NT2/D1 (cell line): ENCODE measurements at regions not wholly inside any gene's neighbourhood (a gene's known extent, or its start where the extent isn't known, plus 50 kb on each side); places are given as distances from the start of the nearest gene placed in this dataset.

ENCODE experiments used
- DNase-seq: peaks from one replicate; pipeline ENCODE4 v3.0.0-alpha.2; 2011; ENCODE audit warnings: low read depth, low spot score
- H3K27me3 ChIP-seq: 2 replicates; pipeline ENCODE4 v1.6.0; 2011; ENCODE audit warnings: mild to moderate bottlenecking; ENCODE audit not compliant: insufficient read length, insufficient read depth
- H3K36me3 ChIP-seq: 2 replicates; pipeline ENCODE4 v1.6.1; 2011; ENCODE audit warnings: mild to moderate bottlenecking, low read length, mixed read lengths; ENCODE audit not compliant: insufficient read depth, insufficient read length
- H3K4me1 ChIP-seq: 2 replicates; pipeline ENCODE4 v1.5.1; 2011; ENCODE audit not compliant: insufficient read depth, insufficient read length
- H3K4me3 ChIP-seq: 2 replicates; pipeline ENCODE4 v1.5.1; 2011; ENCODE audit warnings: low read depth; ENCODE audit not compliant: insufficient read length
- H3K9ac ChIP-seq: 2 replicates; pipeline ENCODE4 v1.6.0; 2011; ENCODE audit warnings: low read depth; ENCODE audit not compliant: insufficient read length
- H3K9me3 ChIP-seq: 2 replicates; pipeline ENCODE4 v1.5.1; 2011; ENCODE audit warnings: mild to moderate bottlenecking, low read length; ENCODE audit not compliant: insufficient read depth
- SUZ12 ChIP-seq: IDR thresholded peaks from 2 replicates; pipeline ENCODE4 v1.6.1; 2011; ENCODE audit not compliant: insufficient read length, insufficient read depth; ENCODE audit errors: extremely low read depth
- YY1 ChIP-seq: IDR thresholded peaks from 2 replicates; pipeline ENCODE4 v1.6.1; 2011; ENCODE audit not compliant: insufficient read length, insufficient read depth
- ZNF274 ChIP-seq: IDR thresholded peaks from 2 replicates; pipeline ENCODE4 v1.6.1; 2011; ENCODE audit warnings: mild to moderate bottlenecking, low read depth, low read length

- Histone ChIP-seq H3K4me1 (no peaks in the 10 kb centered on the region), H3K36me3 (no peaks in the 10 kb centered on the region), H3K27me3 (no peaks in the 10 kb centered on the region), H3K4me3 (no peak overlapping the region), H3K9ac (no peak overlapping the region), H3K9me3 (no peaks in the 10 kb centered on the region; the same call in 1 of the 2 replicates)
- DNase-seq: no peak
- TF ChIP-seq ZNF274 (no peak), SUZ12 (no peak), YY1 (no peak)
These were observed 877.6 kb downstream of the SLC4A3 start for GRCh38 chr2:220504938-220505503.

DNA sequence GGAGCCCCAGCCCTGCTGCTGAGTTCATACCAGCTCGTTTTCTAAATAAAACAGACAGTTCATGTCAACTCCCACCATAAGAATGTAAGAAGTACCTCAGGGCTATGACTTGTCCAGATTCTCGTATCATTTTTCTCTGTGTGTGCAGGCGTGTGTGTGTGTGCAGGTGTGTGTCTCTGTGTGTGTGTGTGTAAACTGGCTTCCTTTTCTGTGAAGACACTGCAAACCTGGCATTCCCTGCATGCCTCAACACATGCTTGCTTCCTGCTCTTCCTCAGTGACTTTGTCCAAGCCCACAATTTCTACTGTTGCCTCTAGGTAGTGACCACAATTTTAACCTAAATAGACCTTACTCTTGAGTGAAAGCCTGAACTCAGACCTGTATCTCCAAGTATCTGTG, 879.0 kb downstream of the SLC4A3 start:
- Histone ChIP-seq H3K27me3 (no peaks in the 10 kb centered on the region), H3K9me3 (no peaks in the 10 kb centered on the region; the same call in 1 of the 2 replicates), H3K4me3 (no peak overlapping the region), H3K4me1 (no peaks in the 10 kb centered on the region), H3K9ac (no peak overlapping the region), H3K36me3 (no peaks in the 10 kb centered on the region)
- DNase-seq: no peak
- no peak for TF ChIP-seq ZNF274
- no peak for TF ChIP-seq SUZ12
- TF ChIP-seq YY1: no peak

GRCh38 chr2:220509096-220509757, 881.8 kb downstream of the SLC4A3 start:
- no peak for TF ChIP-seq SUZ12
- no peak for TF ChIP-seq YY1
- TF ChIP-seq ZNF274: no peak
- Histone ChIP-seq H3K27me3 (no peaks in the 10 kb centered on the region), H3K9me3 (no peaks in the 10 kb centered on the region; the same call in 1 of the 2 replicates), H3K36me3 (no peaks in the 10 kb centered on the region), H3K4me3 (no peak overlapping the region), H3K9ac (no peak overlapping the region), H3K4me1 (no peaks in the 10 kb centered on the region)
- no peak for DNase-seq

DNA sequence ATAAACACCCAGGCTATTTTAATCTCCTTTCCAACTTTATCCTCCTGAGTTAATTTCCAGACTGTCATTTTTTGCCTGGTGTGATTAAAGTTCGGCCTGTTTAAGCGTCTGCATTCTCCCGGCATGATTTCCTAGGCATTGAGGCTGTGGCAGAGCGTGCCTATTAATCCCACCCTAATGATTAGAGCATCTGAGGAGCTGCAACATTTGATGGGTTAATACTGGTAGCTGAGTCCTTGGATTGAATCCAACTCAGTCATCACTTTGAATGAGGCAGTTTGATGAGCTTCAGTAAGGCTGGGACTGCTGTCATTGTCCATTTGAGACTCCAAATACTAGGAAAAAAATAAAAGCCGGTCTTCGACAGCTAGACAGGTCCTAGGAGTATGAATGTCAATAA, 882.5 kb downstream of the SLC4A3 start:
- no peak for DNase-seq
- Histone ChIP-seq H3K27me3 (no peaks in the 10 kb centered on the region), H3K36me3 (no peaks in the 10 kb centered on the region), H3K9ac (no peak overlapping the region), H3K4me1 (no peaks in the 10 kb centered on the region), H3K9me3 (no peaks in the 10 kb centered on the region; the same call in 1 of the 2 replicates), H3K4me3 (no peak overlapping the region)
- no peak for TF ChIP-seq ZNF274
- no peak for TF ChIP-seq SUZ12
- TF ChIP-seq YY1: no peak

DNA sequence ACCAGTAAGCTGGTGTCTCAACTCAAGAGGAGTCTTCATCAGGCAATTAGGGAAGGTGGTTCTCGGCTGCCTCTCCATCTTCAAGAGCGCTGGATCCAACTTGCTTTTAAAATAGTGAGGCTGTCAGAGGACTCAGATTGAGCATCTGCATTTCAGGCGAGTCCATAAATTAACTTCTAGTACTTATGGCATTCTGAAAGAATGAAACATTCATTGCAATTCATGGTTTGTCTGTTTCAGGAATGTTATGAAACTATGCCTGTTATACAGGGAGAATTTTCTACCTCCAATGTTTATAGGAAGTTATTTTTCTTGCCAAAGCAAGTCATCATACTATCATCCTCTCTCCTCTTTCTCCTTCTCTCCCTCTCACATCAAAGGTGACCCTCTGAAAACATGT, 883.2 kb downstream of the SLC4A3 start:
- Histone ChIP-seq H3K36me3 (no peaks in the 10 kb centered on the region), H3K9me3 (no peaks in the 10 kb centered on the region; the same call in 1 of the 2 replicates), H3K4me3 (no peak overlapping the region), H3K4me1 (no peaks in the 10 kb centered on the region), H3K27me3 (no peaks in the 10 kb centered on the region), H3K9ac (no peak overlapping the region)
- no peak for TF ChIP-seq SUZ12
- TF ChIP-seq ZNF274: no peak
- no peak for TF ChIP-seq YY1
- DNase-seq: no peak

DNA sequence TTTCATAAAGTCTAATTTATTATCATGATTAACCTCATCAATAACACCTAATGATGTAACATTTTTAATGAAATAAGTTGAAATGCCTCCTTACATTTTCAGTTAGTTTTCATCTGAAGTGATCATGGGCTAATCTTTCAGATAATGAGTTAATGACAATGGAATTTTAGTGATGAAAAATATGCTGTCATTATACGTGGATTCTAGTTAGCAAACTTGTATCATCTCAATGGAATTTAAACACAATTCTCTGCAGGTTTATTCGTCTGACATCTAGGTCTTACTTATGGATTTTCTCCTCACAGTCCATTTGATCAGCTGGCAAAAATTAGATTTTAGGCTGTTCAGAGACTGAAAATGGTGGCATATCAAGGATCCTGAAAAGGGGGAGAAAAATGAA, 885.0 kb downstream of the SLC4A3 start:
- H3K9me3 ChIP-seq: no peaks in the 10 kb centered on the region; the same call in 1 of the 2 replicates
- no peaks in the 10 kb centered on the region for H3K4me1 ChIP-seq
- no peak overlapping the region for H3K9ac ChIP-seq
- TF ChIP-seq SUZ12: no peak
- TF ChIP-seq YY1: no peak
- TF ChIP-seq ZNF274: no peak
- no peak for DNase-seq
- no peak overlapping the region for H3K4me3 ChIP-seq
- H3K36me3 ChIP-seq: no peaks in the 10 kb centered on the region
- no peaks in the 10 kb centered on the region for H3K27me3 ChIP-seq

DNA sequence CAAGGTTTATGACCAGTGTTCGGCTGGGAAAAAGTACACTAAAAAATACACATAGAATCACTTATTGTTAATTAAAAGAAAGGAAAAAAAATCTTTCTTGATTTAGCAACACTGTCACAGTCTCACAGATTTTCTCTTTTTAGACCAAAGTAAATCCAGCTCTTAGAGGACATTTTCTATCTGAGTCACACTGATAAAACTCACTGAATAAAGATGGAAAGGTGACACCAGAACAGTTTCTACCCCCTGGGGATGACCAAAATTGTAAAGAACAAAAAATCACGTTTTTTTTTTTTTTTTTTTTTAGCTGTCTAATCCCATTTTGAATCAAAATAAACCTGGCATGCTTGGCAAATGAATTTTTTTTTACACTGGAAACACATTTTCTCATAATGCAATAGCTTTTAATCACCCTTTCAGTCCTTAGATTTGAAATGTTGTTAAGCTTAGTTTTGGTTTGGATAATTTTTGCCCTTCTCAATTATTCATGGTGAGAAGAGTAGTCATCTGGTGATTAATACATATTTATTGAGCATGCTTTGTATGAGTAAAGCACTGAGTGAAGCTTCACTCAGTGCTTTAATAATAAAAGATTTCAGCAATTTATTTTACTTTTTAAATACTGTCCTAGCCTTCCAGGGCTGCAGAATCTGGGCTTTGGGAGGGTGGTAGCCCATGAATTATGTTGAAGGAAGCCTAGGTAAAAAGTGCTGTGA, 886.3 kb downstream of the SLC4A3 start:
- no peak overlapping the region for H3K4me3 ChIP-seq
- H3K4me1 ChIP-seq: no peaks in the 10 kb centered on the region
- no peaks in the 10 kb centered on the region for H3K36me3 ChIP-seq
- no peaks in the 10 kb centered on the region for H3K27me3 ChIP-seq
- H3K9me3 ChIP-seq: no peaks in the 10 kb centered on the region
- no peak overlapping the region for H3K9ac ChIP-seq
- no peak for DNase-seq
- TF ChIP-seq SUZ12 (no peak), YY1 (no peak), ZNF274 (no peak)
